ENCODE measurements at regions not wholly inside any gene's neighbourhood (a gene's known extent, or its start where the extent isn't known, plus 50 kb on each side); places are given as distances from the start of the nearest gene placed in this dataset.

- DNase-seq (ENCODE audit: low spot score), result no peak
Observed at GRCh38 chr5:118778941-118779340, 209.4 kb downstream of the DTWD2 start.

DNA sequence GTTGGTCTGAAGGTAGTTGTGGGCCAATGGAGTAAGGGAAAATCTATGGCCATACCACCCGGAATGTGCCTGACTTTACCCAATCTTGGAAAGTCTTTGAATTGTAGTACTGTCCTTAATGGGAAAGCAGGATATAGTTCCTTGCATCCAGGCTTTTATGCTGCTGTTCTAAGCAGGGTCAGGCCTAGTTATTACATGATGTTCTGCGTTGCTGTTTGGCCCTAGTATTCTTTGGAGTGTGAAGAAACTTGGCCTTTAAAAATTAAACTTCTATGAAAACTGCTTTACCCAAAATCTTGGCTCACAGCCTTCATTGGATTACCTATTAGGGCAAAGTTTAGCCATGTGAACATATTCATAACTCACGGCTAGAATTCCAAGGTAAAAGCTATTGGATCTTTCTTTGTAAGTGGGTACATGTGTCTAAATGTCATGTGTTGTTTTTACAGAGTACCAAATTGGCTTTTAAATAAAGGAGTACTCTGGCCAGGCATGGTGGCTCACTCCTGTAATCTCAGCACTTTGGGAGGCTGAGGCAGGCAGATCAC, 211.1 kb downstream of the DTWD2 start:
- no peak for DNase-seq (ENCODE audit: low spot score)

- no peak for DNase-seq (ENCODE audit: low spot score)
Observed at GRCh38 chr5:118776755-118777154, 211.6 kb downstream of the DTWD2 start.

DNA sequence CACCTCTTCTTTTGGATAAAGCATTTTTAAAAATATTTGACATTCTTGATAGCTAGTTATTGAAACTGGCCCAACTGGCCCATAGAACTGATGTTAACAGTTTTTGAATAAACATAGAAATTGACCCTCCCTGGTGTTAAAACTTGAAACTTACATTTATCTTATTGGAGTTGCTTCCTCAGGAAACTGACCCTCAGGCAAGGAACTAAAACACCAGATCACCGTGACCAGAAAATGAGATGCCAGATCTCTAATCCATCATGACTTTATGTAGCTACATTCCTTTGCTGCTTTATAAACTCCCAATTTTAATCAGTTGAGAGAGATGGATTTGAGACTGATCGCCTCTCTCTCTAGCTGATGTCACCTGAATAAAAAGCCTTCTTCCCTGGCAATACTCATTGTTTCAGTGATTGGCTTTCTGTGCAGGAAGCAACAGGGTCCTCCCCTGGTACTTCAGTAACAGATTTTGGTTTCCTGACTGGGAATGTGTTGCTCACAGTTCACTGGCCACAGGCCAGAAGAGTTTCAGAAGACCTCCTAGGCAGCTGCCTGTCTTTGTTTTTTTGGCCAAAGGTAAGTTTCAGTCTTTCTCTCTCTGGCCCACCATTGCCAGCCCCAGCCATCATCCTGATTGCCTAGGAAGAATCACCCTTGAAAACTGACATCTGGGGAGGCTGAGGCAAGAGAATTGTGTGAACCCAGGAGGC, 212.4 kb downstream of the DTWD2 start:
- no peak for DNase-seq (ENCODE audit: low spot score)

GRCh38 chr5:118768607-118769175, 219.7 kb downstream of the DTWD2 start:
- no peak for DNase-seq (ENCODE audit: low spot score)

DNA sequence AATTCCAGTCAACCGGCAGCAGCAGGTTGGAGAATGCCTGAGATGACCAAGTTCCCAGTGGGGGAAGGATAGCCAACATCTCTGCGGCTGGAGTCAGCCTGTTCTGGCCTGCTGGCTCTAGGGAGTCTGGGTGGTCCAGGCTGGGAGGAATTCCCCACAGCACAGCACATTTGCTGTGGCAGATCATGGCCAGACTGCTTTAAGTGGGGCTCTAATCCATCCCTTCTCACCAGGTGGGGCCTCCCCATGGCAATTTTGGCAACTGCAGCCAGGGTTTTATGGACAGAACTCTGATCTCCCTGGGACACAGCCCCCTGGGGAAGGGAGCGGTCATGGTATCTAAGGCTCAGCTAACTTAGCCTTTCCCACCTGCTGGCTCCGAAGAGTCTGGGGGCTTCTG, 226.1 kb downstream of the DTWD2 start:
- DNase-seq (ENCODE audit: low spot score), result no peak

DNA sequence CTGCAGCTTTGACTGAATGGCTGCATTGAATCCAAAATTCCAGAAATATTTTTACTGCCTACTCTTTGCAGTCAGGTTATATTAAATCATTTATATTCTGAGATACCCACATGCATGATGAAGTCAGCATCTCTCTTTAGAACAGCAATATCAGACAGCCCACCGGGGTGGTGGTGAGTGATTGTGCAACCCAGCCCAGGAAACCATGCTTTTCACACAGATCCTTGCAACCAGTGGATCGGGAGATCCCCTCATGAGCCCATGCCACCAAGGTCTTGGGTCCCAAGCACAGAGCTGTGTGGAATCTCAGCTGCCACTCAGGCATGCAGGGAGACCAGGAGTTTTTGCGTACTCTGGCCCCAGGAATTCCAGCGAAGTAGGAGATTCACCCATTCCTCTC, 226.5 kb downstream of the DTWD2 start:
- DNase-seq (ENCODE audit: low spot score), result no peak

- no peak for DNase-seq (ENCODE audit: low spot score)
Observed at GRCh38 chr5:118752969-118753368, 235.4 kb downstream of the DTWD2 start.

DNA sequence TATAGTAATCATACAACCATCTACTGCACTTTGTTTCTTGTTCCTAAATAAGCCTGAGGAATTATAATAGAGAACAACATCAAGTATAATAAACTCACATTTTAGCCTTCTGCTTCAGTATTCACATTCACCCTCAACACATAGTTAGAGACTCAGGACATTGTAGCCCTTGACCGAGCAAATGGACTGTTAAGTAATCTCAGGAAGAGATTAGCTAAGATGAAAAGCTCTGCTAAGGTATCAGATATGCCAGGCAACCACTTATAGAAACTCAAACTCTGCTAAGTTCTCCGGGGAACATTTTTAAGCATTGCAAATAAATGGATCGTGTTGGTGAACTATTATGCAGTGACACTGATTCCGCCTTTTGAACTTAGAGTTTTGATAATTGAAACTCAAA, 252.0 kb downstream of the DTWD2 start:
- DNase-seq (ENCODE audit: low spot score), result no peak

- no peak for DNase-seq (ENCODE audit: low spot score)
Observed at GRCh38 chr5:118733394-118733793, 255.0 kb downstream of the DTWD2 start.

DNA sequence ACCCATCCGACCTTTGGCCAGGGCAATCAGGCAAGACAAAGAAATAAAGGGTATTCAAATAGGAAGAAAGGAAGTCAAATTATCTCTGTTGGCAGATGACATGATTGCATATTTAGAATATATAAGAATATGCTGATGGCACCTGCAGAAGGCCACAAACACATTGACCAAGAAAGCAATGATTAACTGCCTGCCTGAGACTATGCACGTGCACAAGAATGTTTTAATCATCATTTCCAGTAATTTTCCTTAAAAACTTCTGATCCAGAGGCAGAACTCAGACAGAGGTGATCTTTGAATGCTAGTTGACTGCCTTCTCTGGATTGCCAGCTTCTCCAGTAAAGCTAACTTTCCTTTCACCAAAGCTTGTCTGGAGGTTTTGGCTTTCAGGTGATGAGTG, 260.2 kb downstream of the DTWD2 start:
- no peak for DNase-seq (ENCODE audit: low spot score)

GRCh38 chr5:118726891-118727290, 261.5 kb downstream of the DTWD2 start:
- no peak for DNase-seq (ENCODE audit: low spot score)

GRCh38 chr5:118723021-118723338, 265.4 kb downstream of the DTWD2 start:
- DNase-seq (ENCODE audit: low spot score), result no peak

DNA sequence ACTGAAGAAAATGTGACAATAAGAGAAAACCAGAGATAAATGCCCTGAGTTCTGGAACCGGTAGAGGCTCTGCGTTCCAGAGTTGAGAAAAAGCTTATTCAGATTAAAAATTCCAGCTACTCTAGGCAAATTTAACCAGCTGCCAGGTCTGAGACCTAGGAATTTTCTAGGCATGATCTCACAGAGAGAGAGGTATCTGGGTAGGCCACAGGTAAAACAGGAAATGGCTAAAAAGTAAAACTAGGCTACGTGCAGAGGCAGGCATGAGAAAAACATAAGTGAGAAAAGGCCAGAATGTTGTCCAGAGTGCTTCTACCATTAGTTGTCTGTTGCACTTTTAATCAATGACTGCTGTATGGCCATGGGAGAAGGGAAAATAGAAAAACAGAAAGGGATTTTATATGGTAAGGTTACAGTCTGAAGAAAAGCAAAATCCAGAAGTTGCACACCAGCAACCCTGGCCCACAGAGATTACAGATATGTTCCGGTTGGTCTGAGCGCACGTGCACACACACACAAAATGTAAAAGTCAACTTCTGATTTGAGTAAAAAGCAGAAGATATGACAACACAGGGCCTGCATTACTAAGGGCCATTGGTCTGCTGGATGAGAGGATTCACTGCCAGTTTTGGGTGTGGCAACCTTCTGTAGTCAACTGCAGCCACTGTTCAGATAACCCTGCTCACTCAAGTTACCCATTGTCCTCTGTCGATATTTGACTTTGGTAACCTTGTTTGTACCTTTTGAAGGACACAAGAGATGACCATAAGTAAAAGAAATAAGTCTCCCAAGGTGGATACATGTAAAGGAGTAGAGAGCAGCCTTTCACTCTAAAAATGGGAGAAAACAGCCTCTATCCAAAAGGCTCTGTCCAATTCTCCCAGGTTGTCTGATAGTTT, 266.0 kb downstream of the DTWD2 start:
- DNase-seq (ENCODE audit: low spot score), result no peak

GRCh38 chr5:118711727-118712126, 276.6 kb downstream of the DTWD2 start:
- no peak for DNase-seq (ENCODE audit: low spot score)

- DNase-seq (ENCODE audit: low spot score), result no peak
Observed at GRCh38 chr5:118705959-118706667, 282.2 kb downstream of the DTWD2 start.

DNA sequence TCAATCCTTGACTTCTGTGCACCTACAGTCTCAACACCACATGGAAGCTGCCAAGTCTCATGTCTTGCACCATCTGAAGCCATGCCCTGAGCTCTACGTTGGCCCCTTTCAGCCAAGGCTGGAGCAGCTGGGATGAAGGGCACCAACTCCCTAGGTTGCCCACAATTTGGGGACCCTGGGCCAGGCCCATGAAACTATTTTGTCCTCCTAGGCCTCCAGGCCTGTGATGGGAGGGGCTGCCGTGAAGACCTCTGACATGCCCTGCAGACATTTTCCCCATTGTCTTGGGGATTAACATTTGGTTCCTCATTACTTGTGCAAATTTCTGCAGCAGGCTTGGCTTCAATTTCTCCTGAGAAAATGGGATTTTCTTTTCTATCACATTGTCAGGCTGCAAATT, 285.1 kb downstream of the DTWD2 start:
- no peak for DNase-seq (ENCODE audit: low spot score)

GRCh38 chr5:118701791-118702190, 286.6 kb downstream of the DTWD2 start:
- DNase-seq (ENCODE audit: low spot score), result no peak

DNA sequence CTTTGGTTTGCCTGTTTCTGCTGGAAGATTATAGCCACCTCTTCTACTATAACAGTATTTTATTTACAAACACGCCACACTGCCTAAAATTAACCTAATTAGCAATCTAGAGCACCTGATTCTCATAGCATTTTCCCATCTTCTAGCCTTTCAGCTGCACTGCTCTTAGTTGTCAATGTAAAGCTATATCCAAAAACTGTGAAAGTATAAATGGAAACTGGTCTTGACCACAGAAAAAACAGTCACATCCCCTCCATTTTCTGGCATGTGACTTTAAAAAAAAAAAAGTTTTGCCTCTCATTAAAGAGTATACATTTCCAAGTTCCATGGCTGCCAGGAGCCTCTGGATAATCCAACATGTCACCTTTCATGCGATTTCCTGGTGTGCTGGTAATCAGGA, 287.8 kb downstream of the DTWD2 start:
- no peak for DNase-seq (ENCODE audit: low spot score)

- DNase-seq (ENCODE audit: low spot score), result no peak
Observed at GRCh38 chr5:118698774-118699173, 289.6 kb downstream of the DTWD2 start.

- DNase-seq (ENCODE audit: low spot score), result no peak
Observed at GRCh38 chr5:118696076-118696475, 292.3 kb downstream of the DTWD2 start.

GRCh38 chr5:118692811-118693342, 295.5 kb downstream of the DTWD2 start:
- no peak for DNase-seq (ENCODE audit: low spot score)
